H1 (cell line): ENCODE measurements at regions not wholly inside any gene's neighbourhood (a gene's known extent, or its start where the extent isn't known, plus 50 kb on each side); places are given as distances from the start of the nearest gene placed in this dataset.

Source experiments
- BCL11A ChIP-seq, 2 experiments: IDR thresholded peaks; one replicate each; pipeline ENCODE4 v1.6.1; 2011; ENCODE audit warnings: low read depth in 2 of 2, low read length in 2 of 2, mild to moderate bottlenecking in 2 of 2
- BRCA1 ChIP-seq: IDR thresholded peaks from 2 replicates; pipeline ENCODE4 v1.6.1; 2012; ENCODE audit warnings: low read depth, low read length, improper control_type of control experiment
- RBBP5 ChIP-seq: IDR thresholded peaks from 2 replicates; pipeline ENCODE4 v1.7.1; 2012; ENCODE audit warnings: low read depth, mild to moderate bottlenecking, inconsistent platforms, low read length, moderate library complexity, borderline replicate concordance
- RXRA ChIP-seq: IDR thresholded peaks from 2 replicates; pipeline ENCODE4 v1.6.1; 2011; ENCODE audit warnings: low read depth, mild to moderate bottlenecking, low read length, moderate library complexity; ENCODE audit not compliant: insufficient read depth
- SP4 ChIP-seq: IDR thresholded peaks from 2 replicates; pipeline ENCODE4 v1.6.1; 2012; ENCODE audit warnings: low read length, inconsistent platforms
- TAF1 ChIP-seq: IDR thresholded peaks from 2 replicates; pipeline ENCODE4 v1.6.1; 2011; ENCODE audit warnings: mild to moderate bottlenecking, low read depth, low read length

DNA sequence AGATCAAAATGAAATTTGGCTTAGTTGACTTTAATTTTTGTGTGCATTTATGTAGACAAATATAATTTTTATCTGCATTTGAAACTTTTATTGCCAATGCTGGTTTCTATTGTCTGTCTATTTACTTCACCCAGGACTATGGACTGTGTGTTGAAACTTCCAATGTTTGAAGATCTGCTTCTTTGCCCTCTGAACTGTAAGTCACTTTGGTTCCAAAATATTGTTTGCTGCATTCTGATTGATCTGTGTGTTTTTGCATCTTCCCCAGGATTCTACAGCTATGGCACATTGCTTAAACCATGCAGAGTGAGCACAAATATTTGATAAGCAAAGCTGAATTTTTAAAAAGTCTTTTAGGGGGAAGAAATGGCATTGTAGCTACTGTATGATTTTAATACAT lies 131.0 kb upstream of the SOX5 start (continued):
- no peak for TF ChIP-seq BRCA1
- TF ChIP-seq RBBP5 = no peak
- no peak for TF ChIP-seq BCL11A (IDR thresholded peaks at IDR 0.05; ENCODE audit: low read depth in 2 of 2, low read length in 2 of 2)
- TF ChIP-seq TAF1 = no peak
- TF ChIP-seq SP4 = no peak
- TF ChIP-seq RXRA = no peak
- TF ChIP-seq, all 59 proteins: peak for 0
